ENCODE measurements at regions not wholly inside any gene's neighbourhood (a gene's known extent, or its start where the extent isn't known, plus 50 kb on each side); places are given as distances from the start of the nearest gene placed in this dataset.
"Not testable (repeated sequence)": the region's sequence is repeated elsewhere in the genome, so short reads cannot be mapped to it uniquely, and the experiment has no call there.

- no peak for DNase-seq (ENCODE audit: low read depth in 4 of 4, low spot score in 3 of 4)
Observed at GRCh38 chr11:91538065-91538464, 686.6 kb upstream of the FAT3 start.

GRCh38 chr11:91536366-91536765 is 688.3 kb upstream of the FAT3 start:
- DNase-seq (ENCODE audit: low read depth in 4 of 4, low spot score in 3 of 4) = no peak

GRCh38 chr11:91528965-91529364 is 695.7 kb upstream of the FAT3 start:
- no peak for DNase-seq (ENCODE audit: low read depth in 4 of 4, low spot score in 3 of 4)

- DNase-seq (ENCODE audit: low read depth in 4 of 4, low spot score in 3 of 4) = no peak
Observed at GRCh38 chr11:91527380-91528030, 697.1 kb upstream of the FAT3 start.

- no peak for DNase-seq (ENCODE audit: low read depth in 4 of 4, low spot score in 3 of 4)
Observed at GRCh38 chr11:91513734-91514133, 710.9 kb upstream of the FAT3 start.

GRCh38 chr11:91497847-91498246 is 726.8 kb upstream of the FAT3 start:
- no peak for DNase-seq (ENCODE audit: low read depth in 4 of 4, low spot score in 3 of 4)

GRCh38 chr11:91495837-91496236 is 728.8 kb upstream of the FAT3 start:
- DNase-seq (ENCODE audit: low read depth in 4 of 4, low spot score in 3 of 4) = no peak

- no peak for DNase-seq (ENCODE audit: low read depth in 4 of 4, low spot score in 3 of 4)
Observed at GRCh38 chr11:91489989-91490388, 734.6 kb upstream of the FAT3 start.

GRCh38 chr11:91483956-91484355 is 740.7 kb upstream of the FAT3 start:
- not testable (repeated sequence) for DNase-seq (ENCODE audit: low read depth in 4 of 4, low spot score in 3 of 4)

GRCh38 chr11:91481875-91482274 is 742.7 kb upstream of the FAT3 start:
- not testable (repeated sequence) for DNase-seq (ENCODE audit: low read depth in 4 of 4, low spot score in 3 of 4)

GRCh38 chr11:91470656-91471055 is 754.0 kb upstream of the FAT3 start:
- no peak for DNase-seq (ENCODE audit: low read depth in 4 of 4, low spot score in 3 of 4)

GRCh38 chr11:91459840-91460239 is 764.8 kb upstream of the FAT3 start:
- no peak for DNase-seq (ENCODE audit: low read depth in 4 of 4, low spot score in 3 of 4)

GRCh38 chr11:91446267-91446666 is 778.4 kb upstream of the FAT3 start:
- no peak for DNase-seq (ENCODE audit: low read depth in 4 of 4, low spot score in 3 of 4)

GRCh38 chr11:91435694-91436395 is 788.8 kb upstream of the FAT3 start:
- no peak for DNase-seq (ENCODE audit: low read depth in 4 of 4, low spot score in 3 of 4)

- no peak for DNase-seq (ENCODE audit: low read depth in 4 of 4, low spot score in 3 of 4)
Observed at GRCh38 chr11:91433284-91434010, 791.2 kb upstream of the FAT3 start.

GRCh38 chr11:91421641-91422040 is 803.0 kb upstream of the FAT3 start:
- DNase-seq (ENCODE audit: low read depth in 4 of 4, low spot score in 3 of 4) = peak in 1 of 4 donors; percentile 11

- DNase-seq (ENCODE audit: low read depth in 4 of 4, low spot score in 3 of 4) = no peak
Observed at GRCh38 chr11:91407842-91408241, 816.8 kb upstream of the FAT3 start.

GRCh38 chr11:91406009-91406408 is 818.6 kb upstream of the FAT3 start:
- DNase-seq (ENCODE audit: low read depth in 4 of 4, low spot score in 3 of 4) = no peak

GRCh38 chr11:91404344-91404743 is 820.3 kb upstream of the FAT3 start:
- no peak for DNase-seq (ENCODE audit: low read depth in 4 of 4, low spot score in 3 of 4)

- DNase-seq (ENCODE audit: low read depth in 4 of 4, low spot score in 3 of 4) = no peak
Observed at GRCh38 chr11:91397134-91397468, 827.5 kb upstream of the FAT3 start.

GRCh38 chr11:91396236-91397133 is 828.1 kb upstream of the FAT3 start:
- no peak for DNase-seq (ENCODE audit: low read depth in 4 of 4, low spot score in 3 of 4)

All from left renal pelvis (tissue), 4 donors.